HG03469 (cell line): ENCODE measurements at regions not wholly inside any gene's neighbourhood (a gene's known extent, or its start where the extent isn't known, plus 50 kb on each side); places are given as distances from the start of the nearest gene placed in this dataset.
"Not testable (repeated sequence)": the region's sequence is repeated elsewhere in the genome, so short reads cannot be mapped to it uniquely, and the experiment has no call there.

Experiments
- ATAC-seq: cut with Tn5 transposase; IDR thresholded peaks from one replicate; pipeline ENCODE4 v1.9.1; 2021; ENCODE audit warnings: mild to moderate bottlenecking, moderate library complexity, moderate number of reproducible peaks; ENCODE audit not compliant: unreplicated experiment

GRCh38 chr1:222470252-222470805 lies 77.6 kb downstream of the HHIPL2 start:
- not testable (repeated sequence) for ATAC-seq

- no peak for ATAC-seq
Observed at GRCh38 chr1:222466150-222466865, 81.6 kb downstream of the HHIPL2 start.

GRCh38 chr1:222465211-222466041 lies 82.5 kb downstream of the HHIPL2 start:
- ATAC-seq, result peak; percentile 88

GRCh38 chr1:222464841-222465210 lies 83.1 kb downstream of the HHIPL2 start:
- peak; percentile 13 for ATAC-seq

GRCh38 chr1:222463059-222463730 lies 84.7 kb downstream of the HHIPL2 start:
- ATAC-seq, result no peak

GRCh38 chr1:222462601-222463000 lies 85.3 kb downstream of the HHIPL2 start:
- no peak for ATAC-seq

GRCh38 chr1:222461941-222462340 lies 86.0 kb downstream of the HHIPL2 start:
- no peak for ATAC-seq

- no peak for ATAC-seq
Observed at GRCh38 chr1:222459652-222460051, 88.3 kb downstream of the HHIPL2 start.

- ATAC-seq, result no peak
Observed at GRCh38 chr1:222457513-222457912, 90.4 kb downstream of the HHIPL2 start.

- no peak for ATAC-seq
Observed at GRCh38 chr1:222457084-222457483, 90.8 kb downstream of the HHIPL2 start.

- peak; percentile 88 for ATAC-seq
Observed at GRCh38 chr1:222455188-222455879, 92.6 kb downstream of the HHIPL2 start.

GRCh38 chr1:222454782-222455181 lies 93.1 kb downstream of the HHIPL2 start:
- ATAC-seq, result no peak

- ATAC-seq, result no peak
Observed at GRCh38 chr1:222454186-222454585, 93.7 kb downstream of the HHIPL2 start.

GRCh38 chr1:222452031-222452430 lies 95.9 kb downstream of the HHIPL2 start:
- ATAC-seq, result no peak

GRCh38 chr1:222443566-222443965 lies 104.3 kb downstream of the HHIPL2 start:
- no peak for ATAC-seq

GRCh38 chr1:222441066-222441465 lies 106.8 kb downstream of the HHIPL2 start:
- ATAC-seq, result no peak

GRCh38 chr1:222424826-222425225 lies 123.1 kb downstream of the HHIPL2 start:
- no peak for ATAC-seq

GRCh38 chr1:222421380-222421779 lies 126.5 kb downstream of the HHIPL2 start:
- ATAC-seq, result no peak

GRCh38 chr1:222420633-222421032 lies 127.3 kb downstream of the HHIPL2 start:
- no peak for ATAC-seq

- no peak for ATAC-seq
Observed at GRCh38 chr1:222418654-222419053, 129.2 kb downstream of the HHIPL2 start.

- no peak for ATAC-seq
Observed at GRCh38 chr1:222417264-222417663, 130.6 kb downstream of the HHIPL2 start.
